Activated CD8-positive, alpha-beta memory T cell treated with anti-CD3 and anti-CD28 coated beads, Interleukin-2, amount 50 U/mL, for 4 hours (primary cell): ENCODE measurements at regions not wholly inside any gene's neighbourhood (a gene's known extent, or its start where the extent isn't known, plus 50 kb on each side); places are given as distances from the start of the nearest gene placed in this dataset.

Source experiments
- DNase-seq: peaks from one replicate; pipeline ENCODE4 v3.0.0-alpha.2; 2020

DNA sequence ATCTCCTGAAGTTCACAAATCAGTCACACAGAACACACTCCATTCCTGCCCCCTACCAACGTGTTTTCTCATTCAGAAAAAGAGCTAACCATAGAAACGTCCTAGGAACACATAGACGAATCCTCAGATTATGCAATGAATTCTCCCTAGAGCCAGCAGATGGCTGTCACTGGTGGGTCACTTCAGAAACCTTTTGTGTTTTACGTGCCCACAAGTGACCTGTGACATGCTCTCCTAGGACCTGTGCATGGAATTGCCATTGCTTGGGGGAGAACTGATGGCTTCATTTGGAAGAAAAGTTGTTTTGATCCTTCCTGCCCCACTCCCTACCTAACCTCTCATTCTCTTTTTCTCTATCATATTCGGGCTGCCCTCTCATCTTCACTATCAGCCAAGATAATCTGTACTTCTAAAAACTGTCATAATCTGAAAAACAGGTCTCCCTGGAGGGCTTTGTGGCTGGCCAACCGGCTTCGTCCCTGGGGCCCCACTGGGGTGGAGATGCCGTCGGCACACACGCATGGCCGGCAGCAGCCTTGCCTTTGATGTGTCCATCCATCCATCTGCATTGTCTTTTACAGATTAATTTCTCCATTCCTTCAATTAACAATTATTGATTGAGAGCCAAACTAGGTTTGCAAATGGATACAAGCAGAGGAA lies 144.1 kb upstream of the SERP2 start:
- DNase-seq: no peak

DNA sequence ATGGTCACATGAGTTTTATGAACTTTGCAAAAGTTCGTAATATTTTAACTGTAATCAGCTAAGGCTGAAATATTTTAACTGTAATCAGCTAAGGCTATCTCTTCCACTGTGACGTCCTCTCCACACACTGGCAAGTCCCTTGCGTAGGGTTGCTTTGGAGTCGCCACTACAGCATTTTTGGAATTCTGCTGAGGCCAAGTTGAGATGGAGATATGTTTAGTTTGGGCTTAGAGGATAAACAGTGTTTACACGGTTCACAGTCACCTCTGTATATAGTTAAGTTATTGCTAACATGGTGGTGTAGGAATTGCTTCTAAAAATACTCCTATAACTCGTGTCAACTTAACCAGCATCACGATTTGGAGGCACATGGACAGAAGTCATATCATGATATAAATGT lies 143.6 kb upstream of the SERP2 start:
- DNase-seq: no peak

DNA sequence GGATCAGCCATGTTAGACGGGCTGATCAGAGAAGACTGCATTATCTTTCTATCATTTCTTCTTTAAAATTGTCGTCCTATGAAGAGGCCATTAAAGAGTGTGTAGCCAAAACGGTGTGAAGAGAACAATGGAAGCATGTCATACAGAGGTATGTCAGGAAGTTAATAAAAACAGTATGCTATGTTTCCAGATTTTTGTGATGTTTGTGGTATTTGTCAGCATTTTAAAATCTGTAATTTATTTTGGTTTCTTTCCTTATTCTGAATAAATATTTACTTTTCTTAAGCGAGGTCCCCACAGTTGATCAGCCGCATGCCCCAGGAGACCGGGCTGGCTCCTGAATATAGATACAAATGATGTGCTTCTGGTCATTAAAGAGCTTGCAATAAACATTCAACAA lies 142.9 kb upstream of the SERP2 start:
- no peak for DNase-seq

DNA sequence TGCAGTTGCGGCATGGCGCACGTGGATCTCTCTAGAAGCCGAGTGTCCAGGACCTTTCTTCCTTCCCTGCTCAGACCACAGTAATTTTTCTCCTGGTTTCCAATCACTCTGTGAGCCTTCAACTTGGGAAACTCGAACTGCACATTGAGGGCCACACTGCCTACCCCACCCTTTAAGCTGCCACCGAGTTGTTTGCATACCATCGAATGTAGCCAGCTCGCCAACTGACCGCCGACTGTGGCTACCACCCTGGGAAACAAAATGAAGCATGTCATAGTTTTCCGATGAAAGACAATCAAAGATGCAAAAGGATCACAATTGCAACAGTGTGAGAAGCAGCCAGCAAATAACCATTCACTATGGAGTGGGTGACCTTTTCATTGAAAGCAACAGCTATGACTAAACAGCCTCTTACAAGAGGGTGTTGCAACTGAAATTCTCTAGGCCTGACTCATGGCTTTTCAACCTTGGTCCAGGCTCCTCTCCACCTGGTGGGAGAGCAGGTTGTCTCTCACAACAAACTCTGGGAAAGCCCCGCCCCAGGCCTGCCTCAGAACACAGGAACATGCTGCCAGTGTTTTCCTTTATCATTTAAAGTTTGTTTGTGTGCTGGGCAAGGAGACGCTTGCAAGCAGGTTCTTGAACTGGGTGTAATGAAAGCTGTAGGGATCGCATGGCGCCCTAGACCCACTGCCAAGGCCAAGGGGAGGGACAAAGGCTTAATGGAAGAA lies 141.7 kb upstream of the SERP2 start:
- no peak for DNase-seq

DNA sequence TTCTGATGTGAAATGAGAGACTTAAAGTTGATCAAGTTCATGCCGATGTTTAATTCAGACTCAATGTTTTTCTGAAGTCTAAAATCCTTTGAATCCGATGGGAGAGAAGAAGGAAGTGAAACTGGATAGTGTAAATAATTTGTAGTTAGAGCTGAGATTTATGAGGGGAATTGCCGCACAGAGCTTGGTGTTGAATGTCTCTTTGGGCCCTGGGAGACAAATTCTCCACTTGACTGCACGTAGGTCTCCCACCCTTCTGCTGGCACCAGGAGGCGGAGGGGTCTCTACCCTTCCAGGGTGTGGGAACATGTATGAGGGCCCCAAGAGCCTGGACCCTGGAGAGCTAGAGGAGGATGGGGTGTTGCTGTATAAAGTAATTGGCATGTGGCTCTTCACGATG lies 140.8 kb upstream of the SERP2 start:
- no peak for DNase-seq

DNA sequence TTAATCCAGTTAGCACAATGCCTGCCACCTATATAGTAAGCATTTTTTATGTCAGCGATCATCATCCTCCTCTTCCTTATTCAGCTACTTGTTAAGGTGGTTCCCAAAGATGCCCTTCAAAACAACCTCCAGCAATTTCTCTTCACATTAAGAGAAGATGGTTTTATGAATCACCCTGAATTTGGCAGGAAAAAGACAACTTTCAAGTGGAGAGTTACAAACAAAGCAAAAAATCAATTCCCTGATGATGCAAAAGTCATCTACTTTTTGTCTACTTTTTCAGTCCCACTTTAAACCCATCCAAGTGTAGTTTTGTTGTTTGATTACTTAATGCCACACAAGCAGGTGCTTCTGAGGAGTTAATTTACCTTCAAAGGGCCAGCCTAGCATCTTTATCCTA lies 139.1 kb upstream of the SERP2 start:
- DNase-seq: no peak

DNA sequence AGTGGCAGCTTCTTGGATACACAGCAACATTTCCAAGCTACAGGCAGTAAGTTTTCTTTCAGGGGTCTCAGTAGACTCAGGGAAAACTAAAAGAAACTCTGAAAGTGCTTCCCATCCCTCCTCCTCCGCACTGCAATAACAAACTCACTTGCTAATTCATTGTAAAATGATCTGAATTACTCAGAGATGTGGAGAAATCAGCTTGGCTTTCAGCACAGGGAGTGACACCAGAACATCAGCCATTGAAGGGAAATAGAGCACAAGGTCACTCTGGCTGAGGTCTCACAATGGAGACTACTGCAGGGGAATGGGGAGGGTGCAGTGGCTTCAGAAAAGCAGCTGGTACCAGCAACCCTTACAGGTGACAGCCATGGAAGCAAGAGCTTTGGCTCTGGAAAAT lies 137.3 kb upstream of the SERP2 start:
- DNase-seq: no peak

DNA sequence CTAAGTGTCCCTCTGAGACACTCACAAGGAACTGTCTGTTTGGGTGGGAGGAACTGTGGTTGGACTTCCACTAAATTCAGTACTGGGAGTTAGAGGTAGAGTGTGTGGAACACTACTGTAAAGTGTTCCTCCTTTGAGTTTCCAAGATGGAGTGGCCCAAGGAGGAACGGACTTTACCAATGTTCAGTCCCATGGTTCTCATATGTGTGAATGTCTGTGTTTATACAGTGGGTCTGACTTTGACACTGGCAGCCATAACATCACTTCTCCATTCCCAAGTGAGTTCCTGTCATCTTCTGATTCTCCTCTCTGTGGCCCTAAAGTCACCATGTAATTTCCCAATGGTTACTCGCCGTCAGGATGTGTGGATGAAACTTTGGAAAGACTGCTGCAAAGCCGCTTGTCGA lies 136.8 kb upstream of the SERP2 start:
- DNase-seq: no peak

DNA sequence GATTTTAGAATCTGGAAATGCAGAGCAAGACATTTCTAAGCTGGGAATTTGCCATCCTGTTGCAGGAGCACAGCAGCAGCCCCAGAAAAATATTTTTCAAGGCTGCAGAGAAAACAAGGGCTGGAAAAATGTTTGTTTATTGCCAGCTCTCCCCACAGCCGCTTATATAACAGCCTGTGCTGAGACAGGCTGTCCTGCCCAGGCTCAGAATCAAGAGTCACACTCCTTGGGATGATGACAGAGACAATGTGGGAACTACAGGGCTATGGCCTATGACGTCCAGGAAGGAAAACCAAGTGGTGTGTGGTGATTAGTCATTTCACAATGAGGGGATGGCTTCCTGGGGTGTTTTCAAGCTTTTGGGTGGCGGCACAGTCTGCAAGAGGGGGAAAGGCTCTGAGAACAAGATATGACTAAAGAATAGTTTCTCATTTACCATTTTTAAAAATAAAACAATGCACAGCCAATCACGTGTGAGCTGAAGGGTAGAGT lies 136.3 kb upstream of the SERP2 start:
- DNase-seq: no peak

DNA sequence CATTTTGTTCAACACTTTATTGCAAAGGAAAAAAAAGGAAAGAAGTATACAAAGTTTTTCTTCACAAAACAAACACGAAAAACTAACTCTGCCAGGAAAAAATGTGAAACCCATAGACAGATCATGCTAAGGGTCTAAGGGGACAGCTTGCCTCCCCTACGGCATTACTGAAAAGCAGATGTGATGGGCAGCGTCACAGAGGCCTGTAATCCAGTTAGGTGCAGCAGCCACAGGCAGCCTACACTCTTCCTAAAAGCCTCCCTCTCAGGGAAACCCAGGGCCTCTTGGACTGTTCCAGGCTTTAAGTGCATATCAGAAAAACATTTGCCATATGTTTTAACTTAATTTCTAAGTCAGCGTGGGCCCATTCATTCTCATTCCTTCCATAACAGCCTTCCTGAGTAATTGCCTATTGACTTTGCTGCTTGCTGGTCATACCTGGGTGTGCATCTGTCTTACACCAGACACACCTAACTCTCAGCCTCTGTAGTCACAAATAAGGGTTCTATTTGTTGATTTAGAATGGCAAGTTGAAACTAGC lies 135.7 kb upstream of the SERP2 start:
- no peak for DNase-seq

DNA sequence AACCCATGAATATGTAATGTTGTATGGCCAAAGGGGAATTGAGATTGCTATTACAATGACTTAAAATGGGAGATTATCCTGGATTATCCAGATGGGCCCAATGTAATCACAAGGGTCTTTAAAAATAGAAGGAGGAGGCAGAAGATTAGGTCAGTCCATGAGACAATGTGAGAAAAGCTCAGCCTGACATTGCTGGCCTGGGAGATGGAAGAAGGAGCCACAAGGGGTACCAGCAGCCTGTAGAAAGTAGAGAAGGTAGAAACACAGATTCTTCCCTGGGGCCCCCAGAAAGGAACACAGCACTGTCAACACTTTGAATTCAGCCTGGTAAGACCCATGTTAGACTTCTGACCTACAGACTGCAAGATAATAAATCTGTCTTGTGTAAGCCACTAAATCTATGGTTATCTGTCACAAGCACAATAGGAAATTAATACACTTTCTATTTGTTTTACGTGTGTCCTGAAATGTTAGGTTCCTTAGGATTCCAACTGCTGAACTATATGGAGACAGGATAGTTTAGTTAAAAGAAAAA lies 132.9 kb upstream of the SERP2 start:
- DNase-seq: no peak

DNA sequence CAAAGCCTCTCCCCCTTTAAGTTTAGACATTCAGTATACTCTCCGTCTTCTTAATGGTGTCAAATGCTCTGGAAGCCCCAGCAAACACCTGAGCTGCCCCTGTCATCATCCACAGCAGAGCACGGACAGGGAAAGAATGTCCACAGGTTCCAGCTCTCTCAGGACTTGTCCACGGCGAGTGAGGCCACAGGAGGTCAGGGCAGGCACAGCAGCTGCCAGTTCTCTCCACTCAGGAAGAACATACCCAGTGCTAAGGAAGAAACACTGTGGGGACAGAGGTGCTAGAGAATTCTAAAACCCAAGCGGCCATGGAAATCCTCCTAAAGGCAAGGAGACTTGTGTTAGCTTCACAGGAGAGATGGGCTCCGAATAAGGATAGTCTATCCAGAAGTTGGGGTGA lies 132.0 kb upstream of the SERP2 start:
- no peak for DNase-seq

DNA sequence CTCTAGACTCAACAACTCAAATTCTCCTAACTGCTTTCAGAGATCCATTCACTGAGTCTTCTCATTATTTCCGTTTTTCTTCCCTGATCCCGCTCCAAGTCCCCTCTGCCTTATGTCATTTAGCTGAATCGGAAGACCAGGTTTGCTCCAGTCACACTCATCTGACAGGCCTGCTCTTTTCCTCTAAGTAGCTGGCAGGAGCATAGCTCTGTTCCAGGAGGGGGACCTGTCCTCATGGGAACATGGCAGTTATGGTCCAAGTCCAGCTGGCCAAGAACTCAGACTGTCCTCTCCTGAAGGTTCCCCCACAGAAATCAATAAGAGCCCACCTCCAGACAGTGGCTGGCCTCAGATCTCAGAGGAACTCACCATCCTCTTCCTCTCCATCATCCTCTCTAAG lies 130.9 kb upstream of the SERP2 start:
- DNase-seq: no peak

DNA sequence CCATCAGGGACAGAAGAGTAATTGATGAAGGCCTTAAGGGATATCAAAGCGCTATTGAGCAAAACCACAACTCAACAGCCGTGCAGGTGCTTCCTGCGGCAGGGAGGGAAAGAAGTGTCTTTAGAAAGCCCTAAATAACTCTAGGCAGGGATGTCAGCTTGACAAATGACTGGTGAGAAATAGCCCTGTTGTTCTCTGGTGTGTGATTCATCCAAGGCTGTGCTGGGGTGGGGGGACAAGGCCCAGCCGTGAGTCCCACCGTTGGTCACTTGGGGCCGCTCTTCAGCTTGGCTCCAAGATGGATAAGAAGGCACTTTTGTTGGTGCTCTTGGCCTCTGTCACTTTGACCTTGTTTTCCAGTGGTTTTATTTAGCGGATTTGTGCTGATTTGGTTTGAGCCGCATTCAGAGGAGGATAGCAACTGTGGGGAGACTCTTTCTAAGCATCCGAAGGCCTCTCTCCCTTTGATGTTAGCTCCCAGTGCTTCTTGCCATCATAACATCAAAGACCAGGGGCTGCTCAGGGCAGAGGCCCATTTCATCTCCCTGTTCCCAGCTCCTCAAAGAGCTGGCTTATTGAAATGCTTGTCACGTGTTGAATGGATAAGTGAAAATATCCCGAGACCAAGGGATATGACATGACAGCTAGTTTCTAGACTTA lies 130.3 kb upstream of the SERP2 start:
- DNase-seq: peak; percentile 19

DNA sequence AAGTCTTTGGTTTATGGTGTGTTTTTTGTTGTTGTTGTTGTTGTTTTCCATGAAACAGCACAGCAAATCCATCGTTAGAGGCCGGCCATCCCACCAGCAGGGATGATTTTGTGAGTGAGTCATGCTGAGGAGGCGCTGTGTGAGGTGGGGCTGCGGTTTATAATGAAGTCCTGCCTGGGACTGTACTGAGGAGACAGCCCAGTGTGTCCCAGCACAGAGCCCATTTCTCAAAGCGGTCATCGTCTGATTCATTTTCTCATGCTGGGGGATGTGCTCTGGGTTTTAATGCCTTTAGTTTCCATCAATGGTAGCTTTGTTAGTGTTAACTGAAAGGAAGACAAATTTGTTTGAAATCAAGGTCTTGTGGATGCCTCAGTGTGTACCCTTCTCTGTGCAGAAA lies 129.3 kb upstream of the SERP2 start:
- DNase-seq: no peak

DNA sequence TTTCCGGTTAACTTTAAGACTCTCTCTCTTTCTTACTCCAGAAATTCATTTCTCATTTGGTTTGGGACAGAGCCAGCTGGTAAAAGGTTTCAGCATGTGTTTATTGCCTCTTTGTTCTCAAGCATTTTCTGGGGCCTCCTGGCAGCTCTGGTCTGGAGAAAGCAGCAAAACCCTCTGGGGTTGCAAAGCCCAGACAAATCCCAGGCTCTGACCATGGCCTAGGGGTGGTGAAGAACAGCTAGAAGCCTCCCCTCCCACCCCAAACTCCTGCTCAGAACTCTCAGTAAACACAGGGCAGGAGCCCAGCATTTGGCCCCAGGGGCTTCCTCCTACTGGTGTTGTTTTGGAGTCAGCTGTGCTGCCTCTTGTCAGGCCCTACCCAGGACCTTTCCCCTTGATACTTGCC lies 124.2 kb upstream of the SERP2 start:
- no peak for DNase-seq

DNA sequence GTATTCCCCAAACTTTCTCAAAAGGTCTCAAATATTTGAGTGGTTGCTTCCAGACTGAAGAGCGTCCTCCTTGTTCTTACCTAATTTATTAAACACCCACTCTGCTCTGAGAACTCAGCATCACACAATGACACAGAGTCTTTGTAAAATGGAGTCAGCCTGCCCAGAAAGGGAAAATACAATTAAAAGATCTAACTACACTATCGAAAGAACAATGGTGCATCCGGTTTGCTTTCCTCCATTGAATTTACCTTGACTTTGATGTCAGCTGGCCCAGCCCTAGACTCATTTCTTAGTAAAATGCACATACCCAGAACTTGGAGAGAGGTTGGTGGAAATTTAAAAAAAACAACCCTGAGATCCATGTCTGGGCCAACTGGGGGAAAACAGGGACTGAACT lies 120.7 kb upstream of the SERP2 start:
- no peak for DNase-seq

DNA sequence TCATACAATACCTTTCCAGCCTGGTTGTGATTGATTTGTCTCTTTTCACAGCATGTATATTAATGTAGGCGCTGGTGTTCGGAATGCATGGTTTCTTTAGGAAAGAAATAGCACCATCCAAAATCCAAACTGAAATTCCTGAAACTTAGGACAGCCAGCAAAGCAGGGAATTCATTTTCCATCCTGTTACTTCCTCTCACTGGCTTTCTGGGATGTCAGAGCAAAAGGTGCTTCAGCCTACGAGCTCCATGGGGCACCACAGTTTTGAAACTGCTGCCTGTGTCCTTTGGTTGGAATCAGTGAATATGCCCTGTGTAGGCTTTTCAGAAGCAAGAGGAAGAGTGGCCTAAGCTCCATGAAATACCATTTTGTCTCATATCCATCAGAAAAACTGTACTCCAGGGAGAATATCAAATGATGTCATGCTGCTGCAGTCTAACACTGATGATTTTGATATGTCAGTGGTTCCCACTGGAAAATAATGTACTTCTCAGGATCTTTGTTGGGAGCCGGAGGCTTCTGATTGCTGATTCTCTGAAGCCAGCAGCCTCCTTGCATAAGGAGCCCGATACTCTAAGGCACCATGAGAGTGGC lies 117.8 kb upstream of the SERP2 start:
- DNase-seq: no peak

DNA sequence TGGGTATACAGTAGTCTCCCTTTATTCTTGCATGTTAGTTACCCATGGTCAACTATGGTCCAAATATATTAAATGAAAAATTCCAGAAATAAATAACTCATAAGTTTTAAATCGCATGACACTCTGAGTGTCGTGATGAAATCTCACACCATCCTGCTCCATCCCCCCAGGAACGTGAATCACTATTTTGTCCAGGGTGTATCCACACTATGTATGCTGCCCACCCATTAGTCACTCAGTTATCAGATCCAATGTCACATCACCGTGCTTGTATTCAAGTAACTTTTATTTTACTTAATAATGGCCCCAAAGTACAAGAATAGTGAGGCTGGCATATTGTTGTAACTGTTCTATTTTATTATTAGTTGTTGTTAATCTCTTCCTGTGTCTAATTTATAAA lies 115.8 kb upstream of the SERP2 start:
- no peak for DNase-seq

DNA sequence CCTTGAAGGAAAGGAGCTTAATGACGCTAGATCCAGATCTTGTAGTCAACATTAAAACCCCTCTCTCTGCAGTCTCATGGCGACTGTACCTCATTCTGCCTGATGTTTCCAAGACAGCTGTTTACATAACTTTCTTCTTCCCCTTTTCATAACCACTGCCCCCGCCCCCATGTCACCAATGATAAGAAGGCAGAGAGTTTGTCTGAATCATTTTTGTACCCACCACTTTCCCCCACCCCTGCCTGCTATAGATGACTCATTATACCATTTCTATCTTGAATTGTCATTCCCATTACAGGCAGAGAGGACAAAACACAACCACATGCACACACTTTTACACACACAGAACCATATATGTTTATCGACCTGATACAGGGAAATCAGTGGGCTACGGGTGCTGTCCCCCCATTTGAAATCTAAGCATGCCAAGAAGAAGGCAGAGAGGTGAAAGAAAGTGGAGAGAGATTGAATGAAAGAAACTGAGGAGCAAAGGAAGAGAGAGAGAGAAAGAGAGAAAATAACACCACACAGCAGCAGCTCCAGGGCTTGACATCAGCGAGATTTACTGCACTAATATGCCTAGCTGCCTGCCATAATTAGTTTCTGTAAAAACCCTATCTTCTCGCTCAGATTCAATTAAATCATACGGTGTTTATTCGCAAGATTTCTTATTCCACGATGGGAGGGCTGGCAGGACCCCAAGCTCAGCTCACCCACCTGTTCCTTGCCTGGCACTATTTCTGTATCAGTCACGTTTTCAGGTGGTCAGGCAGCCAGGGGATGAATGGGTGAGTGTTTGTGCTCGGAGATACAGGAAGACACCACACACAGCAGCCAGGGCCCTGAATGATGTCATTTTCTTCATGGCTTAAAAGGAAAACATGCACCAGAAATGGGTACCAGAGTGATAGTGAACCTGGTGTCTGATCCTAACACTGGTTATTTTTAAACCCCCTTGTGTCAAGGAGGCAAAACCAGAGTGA lies 114.3 kb upstream of the SERP2 start:
- peak; percentile 77 for DNase-seq

DNA sequence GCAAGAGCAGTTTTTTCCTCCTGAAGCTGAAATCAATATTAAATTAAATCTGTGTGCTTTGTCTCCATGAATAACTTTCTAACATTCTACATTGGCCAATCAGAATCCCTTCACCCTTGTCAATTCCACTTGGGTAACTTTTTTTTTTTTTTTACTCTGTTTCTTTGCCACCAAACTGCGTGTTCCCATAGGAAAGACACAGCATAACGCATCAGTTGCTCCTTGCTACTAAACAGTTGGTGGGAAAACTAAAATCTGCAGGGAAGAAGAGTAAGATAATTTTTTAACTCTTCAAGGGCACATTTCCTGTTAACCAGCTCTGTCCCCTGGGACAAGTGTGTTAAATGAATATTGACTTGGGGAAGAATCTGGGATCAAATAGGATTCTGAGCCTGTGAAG lies 113.3 kb upstream of the SERP2 start:
- no peak for DNase-seq
